Hepatocyte (in vitro differentiated cells): ENCODE measurements at regions not wholly inside any gene's neighbourhood (a gene's known extent, or its start where the extent isn't known, plus 50 kb on each side); places are given as distances from the start of the nearest gene placed in this dataset.

Source experiments
- CTCF ChIP-seq: fragments of 200-600 bp; sonication (generic); IDR thresholded peaks from 2 replicates; pipeline ENCODE4 v1.5.1; 2016; ENCODE audit warnings: antibody characterized with exemption, mild to moderate bottlenecking; ENCODE audit not compliant: poor library complexity
- EZH2phosphoT487 ChIP-seq: fragments of 200-600 bp; sonication (generic); IDR thresholded peaks from one replicate; pipeline ENCODE4 v1.6.1; 2018; ENCODE audit warnings: antibody characterized with exemption, mild to moderate bottlenecking, low read depth, moderate library complexity; ENCODE audit not compliant: unreplicated experiment, severe bottlenecking

- TF ChIP-seq CTCF (no peak), EZH2phosphoT487 (no peak)
Measured at GRCh38 chrX:130498653-130499274, 97.0 kb downstream of the RBMX2 start.
